HL-60 (cell line): ENCODE measurements at regions not wholly inside any gene's neighbourhood (a gene's known extent, or its start where the extent isn't known, plus 50 kb on each side); places are given as distances from the start of the nearest gene placed in this dataset.

ENCODE experiments used
- CTCF ChIP-seq: IDR thresholded peaks from one replicate; pipeline ENCODE4 v1.5.1; 2011; ENCODE audit warnings: low read length, control low read depth, inconsistent platforms; ENCODE audit not compliant: insufficient read depth
- POLR2AphosphoS5 ChIP-seq: IDR thresholded peaks from 2 replicates; pipeline ENCODE4 v1.6.1; 2012; ENCODE audit warnings: low read depth
- REST ChIP-seq: IDR thresholded peaks from 2 replicates; pipeline ENCODE4 v1.6.1; 2012; ENCODE audit warnings: low read depth; ENCODE audit not compliant: insufficient replicate concordance

- no peak for TF ChIP-seq CTCF
- TF ChIP-seq POLR2AphosphoS5 = no peak
- no peak for TF ChIP-seq REST
Measured at GRCh38 chr12:85413266-85413665, 133.2 kb downstream of the ALX1 start.
